Fibroblast of skin of left quadriceps (primary cell): ENCODE measurements at regions not wholly inside any gene's neighbourhood (a gene's known extent, or its start where the extent isn't known, plus 50 kb on each side); places are given as distances from the start of the nearest gene placed in this dataset.

Experiments used
- DNase-seq, 2 experiments: peaks; one replicate each; pipeline ENCODE4 v3.0.0-alpha.2; 2013; ENCODE audit warnings: low read depth in 2 of 2

DNA sequence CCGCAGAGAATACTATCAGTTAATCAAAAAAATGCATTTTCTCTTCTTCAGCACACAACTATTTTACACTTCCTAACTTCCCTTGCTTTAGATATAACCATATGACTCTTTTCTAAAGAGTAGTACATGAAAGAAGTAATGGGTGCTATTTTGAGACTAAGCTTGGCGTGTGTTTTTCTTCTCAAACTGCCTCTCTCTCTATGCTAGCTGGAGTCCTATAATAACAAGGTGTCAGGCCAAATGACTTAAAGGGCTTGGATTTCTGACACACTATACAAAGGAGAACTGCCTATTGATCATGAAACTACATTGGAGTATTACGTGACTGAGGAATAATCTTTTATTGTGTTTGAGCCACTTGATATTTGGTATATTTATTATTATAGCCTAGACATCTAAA, 1330.1 kb upstream of the SPRY2 start:
- DNase-seq = no peak

DNA sequence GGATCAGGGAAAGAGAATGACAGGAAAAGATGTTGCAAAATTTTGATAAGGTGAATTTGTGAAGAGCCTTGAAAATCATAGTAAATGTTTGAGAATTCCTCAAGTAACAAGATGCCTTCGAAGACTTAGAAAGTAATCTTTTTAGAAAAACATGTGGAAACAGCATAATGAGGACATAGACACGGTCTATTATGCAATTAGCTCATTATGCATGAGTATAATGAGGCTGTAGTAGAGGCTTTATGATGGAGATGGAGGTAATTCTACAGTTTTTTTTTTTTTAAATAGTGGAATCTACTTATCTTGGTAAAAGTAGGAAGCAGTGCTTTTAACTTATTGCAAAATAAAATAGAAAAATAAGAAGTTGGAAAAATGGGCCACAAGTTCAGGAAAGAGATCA, 1329.1 kb upstream of the SPRY2 start:
- no peak for DNase-seq

DNA sequence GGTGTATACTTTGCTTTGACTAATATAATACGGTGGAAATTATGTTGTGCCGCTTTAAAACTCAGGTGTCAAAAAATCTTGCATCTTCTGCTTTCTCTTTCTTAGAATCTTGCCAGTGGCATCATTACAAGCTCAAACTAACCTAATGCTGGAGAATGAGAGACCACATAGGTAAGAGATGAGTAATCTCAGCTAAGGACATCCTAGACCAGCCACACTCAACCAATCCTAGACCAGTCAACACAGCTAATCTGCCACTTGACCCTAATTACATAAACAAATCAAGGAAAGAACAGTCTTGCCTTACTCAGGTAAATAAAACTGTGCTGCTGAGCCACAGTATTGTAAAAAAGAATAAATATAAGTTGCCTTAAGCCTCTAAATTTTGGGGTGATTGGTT, 1323.9 kb upstream of the SPRY2 start:
- DNase-seq = no peak

DNA sequence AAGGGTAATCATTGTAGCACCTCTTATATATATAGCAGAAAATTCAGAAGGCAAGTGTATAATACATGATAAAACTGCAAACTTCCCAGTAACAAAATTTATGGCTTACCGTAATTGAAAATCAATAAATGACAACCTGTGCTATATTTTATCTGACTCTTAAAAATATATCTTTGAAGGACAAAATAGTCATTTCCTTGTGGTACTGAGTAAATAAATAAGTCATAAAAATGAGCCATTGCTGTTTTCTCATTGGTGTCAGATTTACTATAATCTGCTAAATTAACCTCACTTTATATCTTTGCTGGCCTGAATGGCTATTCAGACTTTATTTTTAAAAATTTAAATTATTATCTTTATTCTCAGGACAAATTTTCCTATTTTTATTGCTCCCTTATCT, 1319.1 kb upstream of the SPRY2 start:
- DNase-seq = no peak

DNA sequence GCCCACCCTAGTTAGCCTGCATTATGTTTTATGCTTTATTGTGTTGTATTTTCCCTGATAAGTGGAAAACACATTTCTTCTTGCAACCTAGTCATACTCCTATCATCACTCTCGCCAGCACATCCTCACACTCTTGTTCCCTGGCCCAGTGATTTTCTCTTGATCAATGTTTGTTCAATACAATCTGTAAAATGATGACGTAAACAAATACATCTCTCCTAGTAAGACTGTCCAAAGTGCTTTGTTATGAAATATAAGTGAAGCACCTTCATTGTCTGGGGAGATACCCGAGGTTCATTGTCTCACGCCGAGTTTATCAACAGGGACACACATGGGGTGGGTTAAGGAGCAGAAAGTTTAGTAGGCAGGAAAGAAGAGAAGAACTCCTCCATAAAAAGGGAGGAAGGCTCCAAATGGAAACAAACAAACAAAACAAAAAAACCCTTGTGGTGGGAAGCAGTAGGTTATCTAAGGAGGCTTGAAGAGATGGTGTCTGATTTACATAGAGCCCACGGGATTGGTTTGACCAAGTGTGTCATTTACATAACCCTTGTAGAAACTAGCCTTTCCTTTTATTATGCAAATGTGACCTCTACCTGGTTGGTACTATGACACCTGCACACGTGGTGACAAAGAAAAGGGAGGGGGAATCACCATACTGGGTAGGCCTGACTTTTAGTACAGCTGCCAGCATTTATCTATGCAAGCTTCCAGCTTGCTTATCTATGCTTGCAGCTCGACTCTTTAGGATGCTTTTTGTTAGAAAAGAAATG, 1317.9 kb upstream of the SPRY2 start:
- DNase-seq = no peak

DNA sequence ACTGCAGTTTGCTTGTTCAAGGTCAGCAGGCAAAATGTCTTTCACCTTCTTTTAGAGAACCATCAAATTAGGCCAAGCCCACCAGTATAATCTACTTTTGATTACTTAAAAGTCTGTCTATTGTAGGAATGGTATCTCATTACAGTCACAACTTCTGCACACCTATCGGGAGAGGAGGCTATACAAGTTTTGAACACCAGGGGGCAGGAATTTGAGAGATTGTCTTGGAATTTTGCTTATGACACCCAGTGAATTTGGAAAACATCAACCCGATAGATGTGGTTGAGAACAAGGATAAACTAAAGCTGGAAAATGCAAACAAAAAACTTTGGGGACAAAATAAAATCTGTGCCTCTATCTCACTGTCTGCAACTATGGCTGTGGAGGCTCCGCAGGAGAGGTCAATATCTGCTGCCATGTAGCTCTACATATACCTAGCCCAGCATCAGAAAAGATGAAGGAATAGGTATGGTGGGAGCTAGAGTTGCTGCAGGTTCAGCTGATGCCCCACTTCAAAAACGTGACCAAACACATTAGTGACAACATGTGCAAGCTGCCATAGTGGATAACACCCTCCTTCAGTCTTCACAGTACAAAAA, 1299.2 kb upstream of the SPRY2 start:
- DNase-seq = no peak

DNA sequence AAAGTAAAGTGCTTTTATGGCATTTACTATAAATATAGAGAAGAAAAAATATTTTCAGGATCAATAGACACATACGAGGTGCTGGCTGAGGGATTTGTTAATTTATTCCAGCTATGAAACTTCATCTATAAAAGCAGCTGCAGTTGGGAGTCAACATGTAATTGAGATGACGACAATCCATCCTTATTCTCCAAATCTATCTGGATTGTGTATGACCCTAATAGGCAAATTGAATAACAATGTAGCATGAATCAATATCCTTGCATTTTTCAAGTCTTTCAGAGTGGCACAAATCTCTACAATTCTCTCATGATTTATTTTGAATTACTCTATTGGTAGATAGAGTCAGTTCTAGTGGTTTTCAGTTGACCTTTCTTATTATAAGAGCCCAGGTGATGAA, 1296.5 kb upstream of the SPRY2 start:
- no peak for DNase-seq

DNA sequence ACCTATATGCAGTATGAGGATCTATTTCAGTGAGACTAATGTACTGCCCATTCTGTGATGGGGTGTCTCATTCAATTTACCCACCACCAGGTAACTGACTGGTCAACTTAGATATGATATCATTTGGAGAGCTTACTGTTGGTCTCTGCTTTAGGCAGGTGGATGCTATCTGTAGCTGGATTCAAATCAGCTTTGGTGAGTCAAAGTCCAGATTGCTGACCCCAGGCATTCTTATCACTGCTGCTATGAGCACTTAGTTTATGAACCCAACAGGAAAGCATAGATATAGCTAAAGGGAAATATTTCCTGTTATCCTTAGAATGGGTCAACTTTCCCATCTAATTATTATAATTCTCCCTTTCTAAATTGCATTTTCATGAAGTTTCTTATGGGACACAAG, 1295.2 kb upstream of the SPRY2 start:
- DNase-seq = no peak

DNA sequence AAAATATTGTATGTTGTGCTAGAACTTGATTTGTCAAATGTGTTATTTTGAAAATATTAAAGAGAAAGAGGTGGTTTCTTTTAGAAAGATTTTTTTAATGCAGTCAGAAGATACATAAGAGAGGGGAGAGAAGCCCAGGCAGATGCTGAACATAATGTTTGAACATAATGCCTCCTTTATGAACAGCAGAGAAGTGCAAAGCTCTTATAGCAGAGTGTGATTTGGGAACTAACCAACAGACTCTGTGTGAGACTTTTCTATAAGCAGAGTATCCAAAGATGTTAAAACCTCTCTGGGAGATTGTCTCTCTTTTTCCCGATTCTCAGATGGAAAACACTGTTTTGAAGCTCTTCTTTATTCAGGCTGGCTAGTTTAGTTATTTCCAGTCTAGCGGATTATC, 1274.1 kb upstream of the SPRY2 start:
- DNase-seq = no peak

DNA sequence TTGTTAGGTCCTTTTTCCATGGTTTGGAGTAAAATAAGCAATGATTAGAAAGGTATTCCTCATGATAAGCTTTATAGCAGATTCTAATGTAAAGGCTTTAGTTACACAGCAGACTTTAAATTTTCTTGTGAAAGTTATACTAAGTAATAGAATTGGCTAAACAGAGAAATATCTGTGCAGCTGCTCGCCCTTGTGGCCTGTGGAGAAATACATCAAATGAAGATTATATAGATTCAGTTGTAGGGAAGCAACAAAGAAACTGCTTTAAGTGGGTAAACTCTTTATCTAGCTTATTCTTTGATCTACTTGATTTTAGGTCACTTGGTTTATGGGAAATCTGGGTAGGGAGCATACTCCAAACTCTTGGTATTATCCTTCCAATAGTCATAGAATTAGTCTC, 1269.7 kb upstream of the SPRY2 start:
- no peak for DNase-seq

DNA sequence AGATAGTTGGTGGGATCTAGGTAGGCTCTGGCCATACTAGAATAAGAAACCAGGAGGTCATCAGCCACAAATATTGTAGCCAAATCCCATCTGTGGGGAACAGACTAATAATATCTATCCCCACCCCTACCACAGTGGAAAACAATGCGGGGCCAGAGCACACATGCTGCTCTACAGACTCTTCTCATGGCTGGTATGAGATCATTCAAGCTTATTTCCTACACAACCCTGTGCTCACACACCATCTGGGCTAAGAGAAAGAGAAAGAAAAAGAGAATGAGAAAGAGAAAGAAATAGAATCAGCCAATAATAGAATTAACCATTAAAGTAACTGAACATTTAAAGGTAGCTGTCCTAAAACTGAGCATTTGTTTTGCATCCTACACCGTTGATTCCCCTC, 1268.4 kb upstream of the SPRY2 start:
- DNase-seq = no peak

DNA sequence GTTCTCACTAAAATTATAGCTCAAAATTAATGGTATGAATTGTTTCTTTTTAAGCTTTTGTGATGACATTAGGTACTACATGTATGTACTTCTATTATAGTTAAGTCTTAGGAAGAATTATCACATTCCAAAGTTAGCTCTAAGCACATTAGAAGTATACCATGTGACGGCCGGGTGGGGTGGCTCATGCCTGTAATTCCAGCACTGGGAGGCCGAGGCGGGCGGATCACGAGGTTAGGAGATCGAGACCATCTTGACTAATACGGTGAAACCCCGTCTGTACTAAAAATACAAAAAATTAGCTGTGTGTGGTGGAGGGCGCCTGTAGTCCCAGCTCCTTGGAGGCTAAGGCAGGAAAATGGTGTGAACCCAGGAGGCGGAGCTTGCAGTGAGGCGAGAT, 1265.1 kb upstream of the SPRY2 start:
- no peak for DNase-seq

DNA sequence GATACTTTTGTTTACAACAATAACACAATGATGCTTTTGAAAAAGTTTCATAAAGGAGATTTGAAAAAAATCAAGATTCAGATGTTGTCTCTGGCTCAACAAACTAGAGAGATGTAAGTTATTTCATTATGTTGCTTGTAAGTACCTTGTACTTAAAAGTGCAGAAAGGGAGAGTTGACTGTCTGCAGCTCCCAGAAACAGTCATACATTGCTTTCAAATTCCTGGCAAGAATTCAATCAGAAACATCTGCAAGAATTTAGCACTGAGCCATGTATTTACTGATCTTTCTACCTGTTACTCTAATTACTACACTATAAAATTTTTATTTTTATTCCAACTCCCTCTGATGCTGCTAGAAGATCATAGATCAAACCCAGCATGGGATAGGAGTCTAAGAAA, 1261.3 kb upstream of the SPRY2 start:
- no peak for DNase-seq

DNA sequence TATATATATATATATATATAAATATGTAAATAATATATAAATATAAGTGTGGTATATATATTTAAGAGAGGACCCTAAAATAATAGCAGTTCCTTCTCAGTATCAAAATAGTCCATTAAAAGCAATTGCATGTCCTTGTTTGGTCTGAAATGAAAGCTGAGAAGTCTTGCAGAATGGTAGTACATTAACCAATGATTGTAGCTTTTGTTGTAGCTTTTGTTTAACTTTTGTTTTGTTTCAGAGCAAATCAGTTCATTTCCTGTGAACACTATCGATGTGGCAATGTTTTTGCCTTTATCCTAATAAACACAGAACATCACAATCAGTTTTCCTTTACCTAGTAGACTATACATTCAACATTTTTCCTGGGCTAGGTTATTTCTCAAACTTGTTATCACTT, 1256.2 kb upstream of the SPRY2 start:
- no peak for DNase-seq

DNA sequence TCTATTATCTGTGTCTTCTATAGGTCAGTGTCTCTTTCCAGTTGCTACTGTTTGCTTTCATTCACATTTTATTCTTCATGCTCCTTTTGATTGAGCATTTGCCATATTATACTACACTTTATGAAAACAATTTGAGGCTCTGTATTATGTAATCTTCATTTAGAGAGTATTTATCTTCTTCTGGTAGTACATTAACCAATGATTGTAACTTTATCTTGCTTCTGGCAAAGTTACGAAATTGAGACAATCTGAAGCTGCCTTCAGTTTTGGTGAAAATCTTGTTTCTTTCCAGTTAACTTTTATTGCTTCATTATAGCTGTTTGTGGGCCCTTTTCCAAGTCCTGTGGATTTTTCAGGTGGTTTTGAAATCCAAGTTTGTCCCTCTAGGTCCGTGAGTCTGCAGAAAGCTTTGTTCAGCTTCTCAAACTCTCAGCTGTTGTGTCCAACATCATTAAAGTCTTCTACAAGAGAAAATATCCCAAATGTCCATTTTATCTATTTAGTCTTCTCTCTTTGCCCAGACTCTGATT, 1255.4 kb upstream of the SPRY2 start:
- DNase-seq = no peak

DNA sequence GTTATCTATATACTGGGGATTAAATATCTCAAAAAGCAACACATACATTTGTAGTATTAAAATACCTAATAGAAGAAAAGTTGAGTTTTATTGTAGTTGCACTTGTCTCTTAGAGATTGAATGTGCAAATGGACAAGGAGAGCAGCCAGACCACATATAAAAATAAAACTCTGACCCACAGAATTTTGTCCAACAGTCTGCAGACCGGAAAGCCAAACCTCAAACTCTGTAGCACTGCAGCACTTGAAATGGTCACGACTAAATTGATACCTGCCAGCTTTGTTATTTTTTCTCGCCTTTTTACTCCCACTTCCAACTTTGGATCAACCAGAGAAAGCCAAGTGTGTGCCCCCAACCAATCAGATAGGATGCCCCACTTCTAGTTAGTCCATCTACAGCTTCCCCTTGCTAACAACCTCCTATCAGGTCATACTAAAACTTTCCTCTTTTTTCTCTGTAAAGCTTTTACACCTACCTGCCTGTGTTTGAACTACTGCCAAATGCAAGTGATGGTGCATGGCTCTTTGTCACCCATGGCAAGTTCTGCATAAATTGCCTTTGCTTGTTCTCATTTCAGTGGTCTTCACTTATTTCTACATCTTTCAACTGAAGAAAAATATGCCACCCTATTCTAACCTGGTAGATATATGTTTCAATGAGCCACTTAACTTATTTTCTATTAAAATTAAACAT, 1250.7 kb upstream of the SPRY2 start:
- no peak for DNase-seq

DNA sequence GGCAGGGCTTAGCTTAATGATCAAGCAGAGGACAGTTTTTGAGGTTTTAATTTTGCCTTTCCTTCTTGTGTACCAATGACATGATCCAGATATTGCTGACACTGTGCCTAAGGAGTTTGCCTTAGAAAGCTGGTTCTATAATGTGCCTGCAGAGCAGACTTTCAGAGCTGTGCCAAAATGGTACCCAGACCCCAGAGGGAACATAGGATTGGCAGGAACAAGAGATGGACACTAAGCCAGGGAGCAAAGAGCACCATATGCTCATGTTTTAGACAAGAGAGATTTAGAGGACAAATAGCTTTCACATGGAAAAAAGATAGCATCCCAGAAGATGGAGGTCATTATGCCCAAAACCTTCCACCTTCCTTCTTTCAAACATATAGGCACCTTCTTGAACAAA, 1241.5 kb upstream of the SPRY2 start:
- no peak for DNase-seq

DNA sequence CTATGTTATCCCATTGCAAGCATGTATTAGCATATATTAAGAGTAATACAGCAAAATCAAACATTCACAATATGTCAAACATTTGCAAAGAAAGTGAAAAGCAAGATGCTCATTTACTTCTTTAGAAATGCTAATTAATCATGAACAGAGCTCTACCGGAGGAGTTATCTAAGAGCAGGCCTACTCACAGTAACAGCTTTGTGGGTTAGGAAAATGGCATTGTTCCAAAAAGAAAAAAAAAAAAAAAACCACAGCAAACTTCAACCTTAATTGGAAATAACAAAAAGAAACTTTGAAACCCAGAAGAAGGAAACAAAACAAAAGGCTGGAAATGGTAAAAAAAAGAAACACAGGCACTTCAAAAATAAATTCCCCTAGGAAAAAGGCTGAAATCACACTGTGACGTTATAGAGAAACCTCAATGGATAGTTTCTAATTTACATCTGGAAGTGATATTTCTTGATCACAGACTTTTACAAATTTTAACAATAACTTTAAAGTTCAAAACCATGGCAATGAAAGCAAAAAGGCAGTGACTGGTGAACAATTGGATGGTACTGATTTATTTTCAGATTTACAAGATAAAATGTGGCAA, 1236.8 kb upstream of the SPRY2 start:
- DNase-seq = no peak

DNA sequence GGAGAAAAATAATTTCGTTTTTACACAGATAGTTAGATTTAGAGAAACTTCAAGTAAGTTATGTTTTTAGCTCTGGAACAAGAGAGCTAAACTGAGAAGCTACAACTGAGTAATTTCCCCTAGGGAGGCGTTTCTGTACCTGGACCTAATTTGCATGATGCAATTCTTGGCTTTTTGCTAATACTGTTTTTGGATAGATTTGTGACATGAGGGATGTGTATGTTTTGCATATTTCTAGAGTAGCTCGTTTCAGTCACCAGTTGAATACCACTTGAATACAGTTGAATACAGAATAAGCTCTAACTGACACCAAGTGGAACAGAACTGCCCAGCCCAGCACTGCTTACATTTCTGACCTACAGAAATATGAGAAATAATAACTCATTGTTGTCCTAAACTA, 1227.9 kb upstream of the SPRY2 start:
- DNase-seq = no peak

DNA sequence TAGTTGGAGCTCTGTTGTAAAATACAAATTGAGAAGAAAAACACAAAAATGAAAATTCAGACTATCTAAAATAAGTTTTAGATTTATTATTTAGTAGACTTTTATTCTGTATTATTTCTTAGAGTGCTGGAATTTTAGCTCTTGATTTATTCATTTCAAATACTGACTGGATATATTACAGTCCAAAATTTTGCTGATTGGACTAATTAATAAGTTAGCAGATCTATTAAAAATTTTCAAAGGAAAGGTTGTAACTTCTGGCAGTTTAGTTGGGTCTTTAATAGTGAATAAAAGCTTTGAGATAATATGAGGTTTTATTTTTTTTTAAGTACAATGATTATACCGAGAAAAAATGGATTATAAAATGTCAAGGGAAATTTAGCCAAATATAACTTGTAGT, 1224.9 kb upstream of the SPRY2 start:
- no peak for DNase-seq

DNA sequence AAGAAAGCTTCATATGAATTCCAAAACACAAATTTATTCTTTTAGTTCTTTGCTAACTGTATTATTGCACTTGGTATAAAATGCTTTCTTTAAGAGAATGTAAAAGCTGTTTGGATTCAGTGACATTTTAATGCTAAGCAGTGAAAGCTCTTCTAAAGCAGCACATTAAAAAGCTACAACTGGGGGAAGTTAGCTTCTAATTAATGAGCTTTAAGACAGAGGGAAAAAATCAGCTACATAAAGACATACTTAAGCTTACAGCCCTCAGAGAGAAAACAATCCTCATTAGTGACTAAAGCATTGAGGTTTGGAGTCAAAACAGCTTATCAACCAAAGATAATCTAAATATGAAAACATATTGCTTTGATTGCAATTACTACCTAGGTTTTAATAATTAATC, 1222.2 kb upstream of the SPRY2 start:
- no peak for DNase-seq

DNA sequence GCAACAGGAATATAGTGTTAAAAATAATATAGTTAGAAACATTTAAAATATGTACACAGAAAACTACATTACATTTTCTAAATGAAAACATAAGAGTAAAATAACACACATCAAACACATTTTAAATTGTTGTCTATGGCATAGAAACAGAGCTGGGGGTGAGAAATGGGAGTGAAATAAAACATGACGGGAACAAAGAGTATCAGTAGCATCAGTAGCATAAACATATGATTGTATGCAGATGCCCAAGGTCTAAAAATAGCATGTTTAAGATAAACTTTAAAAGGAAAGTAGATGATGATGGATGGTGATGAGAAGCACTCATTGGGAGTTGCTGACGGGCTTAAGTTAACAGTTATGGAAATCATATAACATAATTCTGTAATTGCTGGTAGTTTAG, 1221.7 kb upstream of the SPRY2 start:
- no peak for DNase-seq

DNA sequence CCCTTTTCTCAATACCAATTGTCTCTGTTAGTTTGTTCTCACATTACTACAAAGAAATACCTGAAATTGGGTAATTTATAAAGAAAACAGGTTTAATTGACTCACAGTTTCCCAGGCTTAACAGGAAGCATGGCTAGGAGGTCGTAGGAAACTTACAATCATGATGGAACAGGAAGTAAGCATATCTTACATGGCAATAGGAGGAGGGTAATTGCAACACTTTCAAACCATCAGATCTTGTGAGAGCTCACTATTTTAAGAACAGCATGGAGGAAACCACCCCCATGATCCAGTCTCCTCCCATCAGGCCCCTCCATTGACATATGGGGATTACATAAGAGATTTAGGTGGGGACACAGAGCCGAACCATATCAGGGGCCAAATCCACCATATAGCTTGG, 1210.1 kb upstream of the SPRY2 start:
- DNase-seq = no peak
